GM18502 (cell line): ENCODE measurements at regions not wholly inside any gene's neighbourhood (a gene's known extent, or its start where the extent isn't known, plus 50 kb on each side); places are given as distances from the start of the nearest gene placed in this dataset.
A peak's percentile ranks its signal among the peaks of the same experiment; 100 is the strongest.

Experiments
- ATAC-seq: cut with Tn5 transposase; IDR thresholded peaks from one replicate; pipeline ENCODE4 v1.9.1; 2021; ENCODE audit warnings: mild to moderate bottlenecking; ENCODE audit not compliant: unreplicated experiment, poor library complexity

DNA sequence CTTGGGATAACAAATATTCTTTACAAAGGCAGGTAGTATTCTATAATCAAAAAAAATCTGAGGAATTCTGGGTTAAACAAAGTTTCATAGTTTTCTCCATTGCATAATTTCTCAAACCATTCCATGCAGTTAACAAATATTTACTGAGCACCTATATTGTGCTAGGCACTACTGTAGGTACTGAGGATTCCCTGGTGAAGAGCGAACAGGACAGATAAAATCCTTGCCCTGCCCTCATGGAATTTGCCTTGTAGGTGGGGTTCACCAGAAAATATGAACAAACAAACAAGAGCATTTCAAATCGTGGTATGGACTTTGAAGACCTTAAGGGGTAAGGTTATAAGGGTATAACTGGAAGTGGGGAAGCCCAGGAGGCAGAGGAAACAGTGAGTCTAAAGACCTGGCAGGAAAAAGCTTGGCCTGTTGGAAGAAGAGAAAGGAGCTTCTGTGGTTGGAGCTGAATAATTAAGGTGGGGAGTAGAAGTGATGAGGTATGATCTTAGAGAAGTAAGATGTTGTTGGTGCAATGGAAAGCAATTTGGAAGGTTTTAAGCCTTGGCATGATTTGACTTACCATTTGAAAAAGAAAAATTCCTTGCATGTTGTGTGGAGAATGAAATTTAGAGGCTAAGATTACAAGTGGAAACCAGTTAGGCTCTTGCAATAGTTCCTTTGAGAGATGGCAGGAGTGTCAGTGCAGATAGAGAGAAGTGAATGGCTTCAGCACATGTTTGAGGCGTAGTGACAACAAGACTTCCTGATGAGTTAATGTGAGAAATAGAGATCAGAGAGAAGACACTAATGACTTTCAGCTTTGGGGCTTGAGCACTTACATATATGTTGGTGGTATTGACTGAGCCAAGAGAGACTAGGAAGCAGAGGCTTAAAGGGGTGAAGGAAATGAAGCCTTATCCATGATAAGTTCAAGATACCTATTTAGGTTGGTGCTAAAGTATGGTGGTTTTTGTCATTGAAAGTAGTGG is 55.7 kb upstream of the PICALM start:
- peak; percentile 72 for ATAC-seq

DNA sequence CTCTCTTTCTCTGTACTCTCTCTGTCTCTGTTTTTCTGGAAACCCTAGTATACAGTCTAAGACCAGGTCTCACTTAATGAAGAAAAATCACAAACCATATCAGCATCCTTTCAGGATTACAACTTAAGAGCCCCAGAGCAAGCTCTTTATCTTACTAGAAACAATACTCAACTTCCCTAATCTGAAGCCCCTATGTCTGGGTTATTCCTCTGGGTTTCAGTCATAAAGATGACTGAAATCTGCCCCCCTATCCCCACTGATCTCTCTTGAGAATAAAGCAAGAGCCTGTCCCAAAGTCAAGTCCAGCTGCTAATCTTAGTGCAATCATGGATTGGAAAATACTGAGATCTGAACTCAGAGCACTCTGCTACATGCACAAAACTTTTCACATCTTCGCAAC is 53.9 kb upstream of the PICALM start:
- ATAC-seq = no peak

GRCh38 chr11:86120807-86121206 is 51.9 kb upstream of the PICALM start:
- ATAC-seq = no peak

- ATAC-seq = no peak
These were observed 51.0 kb upstream of the PICALM start for GRCh38 chr11:86119906-86120305.

- ATAC-seq = no peak
These were observed 50.2 kb upstream of the PICALM start for GRCh38 chr11:86119077-86119476.
